ENCODE measurements at regions not wholly inside any gene's neighbourhood (a gene's known extent, or its start where the extent isn't known, plus 50 kb on each side); places are given as distances from the start of the nearest gene placed in this dataset.
"Not testable (repeated sequence)": the region's sequence is repeated elsewhere in the genome, so short reads cannot be mapped to it uniquely, and the experiment has no call there.

DNA sequence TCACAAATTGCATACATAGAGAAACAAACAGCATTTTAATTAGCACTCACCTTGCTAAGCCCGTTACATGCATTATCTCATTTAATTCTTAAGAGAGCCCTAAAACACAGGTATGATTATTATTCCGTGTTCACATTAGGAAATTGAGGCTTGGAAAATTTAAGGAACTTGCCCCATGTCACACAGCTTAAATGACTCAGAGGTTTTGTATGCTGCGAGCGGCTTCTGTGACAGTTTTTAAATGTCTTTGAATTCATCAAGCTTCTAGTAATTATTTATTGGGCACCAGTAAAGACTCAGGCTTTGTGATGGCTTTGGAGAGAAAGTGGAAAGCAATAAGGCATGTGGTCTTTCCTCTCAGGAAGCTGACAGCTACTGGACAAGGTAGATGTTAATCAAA is 166.7 kb upstream of the THBS1 start:
- no peak for DNase-seq

DNA sequence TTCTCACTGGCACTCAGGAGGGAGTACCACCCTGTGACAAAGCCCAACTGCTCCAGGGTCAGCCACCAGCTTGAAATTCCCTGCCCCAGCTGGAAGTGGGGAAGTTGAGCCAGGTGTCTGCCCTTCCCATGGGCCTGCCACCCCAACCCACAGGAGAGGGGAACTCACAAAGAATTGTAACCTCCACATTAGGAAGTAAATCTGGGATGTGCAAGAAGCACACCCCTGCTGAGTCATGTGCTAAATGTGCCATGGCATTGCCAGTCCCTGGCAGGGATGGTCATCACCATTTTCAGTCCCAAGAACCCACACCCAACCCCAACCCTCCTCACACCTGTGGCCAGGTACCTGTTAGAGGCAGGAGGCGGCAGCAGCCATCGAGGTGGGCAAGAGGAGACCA is 165.2 kb upstream of the THBS1 start:
- DNase-seq = no peak

DNA sequence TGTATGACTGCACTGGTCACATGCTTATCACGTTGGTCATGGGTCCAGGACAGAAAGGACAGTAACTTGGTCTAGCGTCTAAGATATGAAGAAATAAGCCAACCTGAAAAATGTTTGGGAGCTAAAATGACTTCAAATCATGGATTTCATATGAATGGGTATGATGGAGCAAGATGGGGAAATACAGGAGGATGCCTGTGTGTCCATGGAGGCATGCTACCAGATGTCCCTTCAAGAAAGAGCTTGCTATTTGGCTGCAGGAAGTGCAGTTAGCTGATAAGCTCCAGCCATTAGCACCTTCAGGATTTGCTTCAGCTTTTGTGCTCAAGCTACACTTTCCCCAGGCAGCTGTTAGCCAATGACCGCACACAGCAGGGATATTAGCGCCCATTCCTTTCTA is 164.6 kb upstream of the THBS1 start:
- DNase-seq = no peak

DNA sequence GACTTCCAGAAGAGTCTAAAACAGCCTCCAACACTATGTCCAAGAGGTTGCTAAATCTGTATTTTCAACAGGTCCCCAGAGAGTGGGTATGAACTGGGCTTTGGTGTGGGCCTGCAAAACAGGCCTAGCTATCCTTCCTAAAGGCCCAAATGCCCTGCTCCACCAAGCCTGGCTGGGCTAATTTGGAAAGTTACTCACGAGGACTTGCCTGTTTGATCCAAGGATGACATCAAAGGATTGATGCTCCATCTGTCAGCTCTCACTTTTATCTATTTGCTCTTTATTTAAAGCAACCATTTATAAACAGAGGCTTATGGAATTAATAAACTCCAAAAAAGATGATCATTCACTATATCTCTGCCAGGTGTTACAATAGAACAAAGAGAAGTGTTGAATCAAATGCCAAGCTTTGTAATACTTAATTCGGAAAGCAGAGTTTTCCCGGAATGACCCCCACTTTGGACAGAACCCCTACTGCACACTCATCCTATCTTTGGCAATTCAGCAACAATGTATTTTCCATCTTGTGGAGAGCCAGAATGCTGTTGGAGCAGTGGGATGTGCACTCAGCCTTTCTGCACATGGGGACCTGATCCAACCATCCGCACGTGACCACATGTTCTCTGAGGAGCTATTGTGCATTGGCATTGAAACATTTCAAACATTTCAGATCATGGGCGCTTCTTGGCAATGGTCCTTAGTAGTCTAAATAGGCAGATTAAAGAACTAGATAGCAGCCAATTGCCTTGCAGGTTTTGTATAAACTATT is 163.3 kb upstream of the THBS1 start:
- no peak for DNase-seq

DNA sequence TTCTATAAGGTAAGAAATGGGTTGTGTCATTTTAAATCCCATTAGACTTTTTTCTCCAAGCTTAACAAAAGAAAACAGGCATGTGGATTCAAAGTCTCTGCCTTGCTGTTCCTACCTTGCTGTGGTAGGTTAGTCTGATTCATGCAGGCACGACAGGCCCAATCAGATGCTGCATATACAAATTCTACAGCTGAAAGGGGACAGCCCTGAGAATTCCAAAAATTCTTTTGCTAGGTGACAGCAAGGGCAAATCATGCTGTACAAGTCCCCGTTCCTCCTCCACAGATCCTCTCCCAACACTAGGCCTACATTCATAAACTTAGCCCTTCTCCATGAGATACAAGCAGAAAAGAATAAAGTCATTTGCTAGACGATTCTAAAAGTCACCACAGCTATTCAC is 161.2 kb upstream of the THBS1 start:
- DNase-seq = no peak

DNA sequence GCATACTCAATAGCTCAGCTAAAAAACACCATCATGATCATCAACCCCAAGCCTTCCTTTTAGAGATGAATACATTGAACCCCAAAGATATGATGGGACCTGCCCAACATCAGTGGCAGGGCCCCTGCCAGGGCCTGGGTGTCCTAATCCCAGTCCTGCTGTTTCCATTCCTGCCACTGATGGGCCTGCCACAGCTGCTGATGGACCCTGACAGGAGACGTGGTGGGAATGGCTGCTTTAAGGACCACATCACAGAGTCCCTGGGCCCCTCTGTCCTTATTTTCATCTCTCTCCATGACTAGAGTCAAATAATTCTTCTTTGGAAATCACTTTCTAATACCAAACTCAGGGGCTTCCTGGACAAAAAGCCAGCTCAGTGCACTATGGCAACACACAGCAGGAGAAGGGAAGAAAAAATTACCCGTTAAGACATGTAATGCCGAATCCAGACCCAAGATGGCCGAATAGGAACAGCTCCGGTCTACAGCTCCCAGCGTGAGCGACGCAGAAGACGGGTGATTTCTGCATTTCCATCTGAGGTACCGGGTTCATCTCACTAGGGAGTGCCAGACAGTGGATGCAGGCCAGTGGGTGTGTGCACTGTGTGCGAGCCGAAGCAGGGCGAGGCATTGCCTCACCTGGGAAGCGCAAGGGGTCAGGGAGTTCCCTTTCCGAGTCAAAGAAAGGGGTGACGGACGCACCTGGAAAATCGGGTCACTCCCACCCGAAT is 160.6 kb upstream of the THBS1 start:
- not testable (repeated sequence) for DNase-seq

DNA sequence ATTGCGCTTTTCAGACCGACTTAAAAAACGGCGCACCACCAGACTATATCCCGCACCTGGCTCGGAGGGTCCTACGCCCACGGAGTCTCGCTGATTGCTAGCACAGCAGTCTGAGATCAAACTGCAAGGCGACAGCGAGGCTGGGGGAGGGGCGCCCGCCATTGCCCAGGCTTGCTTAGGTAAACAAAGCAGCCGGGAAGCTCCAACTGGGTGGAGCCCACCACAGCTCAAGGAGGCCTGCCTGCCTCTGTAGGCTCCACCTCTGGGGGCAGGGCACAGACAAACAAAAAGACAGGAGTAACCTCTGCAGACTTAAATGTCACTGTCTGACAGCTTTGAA is 160.1 kb upstream of the THBS1 start:
- DNase-seq = not testable (repeated sequence)

DNA sequence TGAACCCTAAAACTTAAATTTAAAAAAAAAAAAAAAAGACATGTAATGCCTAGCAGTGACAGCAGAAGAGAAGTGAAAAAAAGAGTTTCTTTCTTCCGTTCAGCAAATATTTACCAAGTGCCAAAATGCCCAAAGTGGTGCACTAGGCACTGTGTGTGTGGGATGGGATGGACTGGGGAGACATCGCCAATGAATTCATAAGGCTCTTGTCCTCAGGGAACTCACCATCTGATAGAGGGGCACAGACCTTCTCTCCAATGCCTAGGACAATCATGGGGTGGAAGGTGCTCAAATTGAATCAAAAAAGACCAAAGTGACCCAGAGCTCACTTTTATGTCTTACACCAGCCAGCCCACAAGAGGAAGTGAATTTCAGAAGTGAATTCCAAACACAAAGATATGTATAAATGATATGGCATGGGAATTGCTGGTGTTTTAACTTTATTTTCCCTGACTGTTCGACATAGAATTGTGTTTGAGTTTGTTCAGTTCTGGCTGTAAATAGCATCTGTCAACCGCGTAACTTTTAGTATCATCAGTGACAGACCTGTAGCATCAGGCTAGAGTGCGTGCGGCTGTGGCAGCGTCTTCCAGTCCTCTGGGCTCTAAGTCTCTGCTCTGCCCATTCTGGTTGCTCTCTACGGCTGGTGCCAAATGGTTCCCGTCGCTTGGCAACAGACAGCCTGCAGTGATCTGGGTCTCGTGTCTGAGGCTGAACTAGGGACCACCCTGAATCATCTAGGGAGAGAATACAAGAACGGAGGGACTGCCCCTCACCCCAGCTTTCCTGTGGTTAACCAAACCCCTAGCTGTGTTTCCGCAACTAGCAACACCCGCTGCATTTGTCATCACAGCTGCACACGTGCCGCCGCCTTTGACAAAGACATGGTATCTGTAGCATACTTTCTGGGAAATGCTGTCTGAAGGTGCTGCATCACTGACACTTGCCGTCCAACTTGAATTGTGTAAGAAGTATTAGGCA is 154.0 kb upstream of the THBS1 start:
- DNase-seq = no peak

DNA sequence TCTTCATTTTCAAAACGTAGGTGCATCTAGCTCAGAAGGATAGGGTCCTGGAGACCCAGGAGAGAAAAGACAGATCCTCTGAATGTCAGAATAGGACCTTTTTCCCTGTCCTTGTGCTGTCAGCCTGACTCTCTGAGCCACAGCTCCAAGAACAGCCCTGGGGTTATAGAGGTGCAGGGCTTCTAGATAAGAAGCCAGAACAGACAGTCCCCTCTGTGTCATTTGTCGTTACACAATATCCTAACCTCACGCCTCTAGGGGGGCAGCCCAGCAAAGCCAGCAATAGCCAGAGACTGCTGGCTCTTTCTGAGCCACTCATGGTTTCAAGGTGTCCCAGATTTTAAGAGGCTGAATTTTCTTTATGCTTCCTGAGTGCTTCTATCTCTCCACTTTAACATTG is 153.2 kb upstream of the THBS1 start:
- no peak for DNase-seq

DNA sequence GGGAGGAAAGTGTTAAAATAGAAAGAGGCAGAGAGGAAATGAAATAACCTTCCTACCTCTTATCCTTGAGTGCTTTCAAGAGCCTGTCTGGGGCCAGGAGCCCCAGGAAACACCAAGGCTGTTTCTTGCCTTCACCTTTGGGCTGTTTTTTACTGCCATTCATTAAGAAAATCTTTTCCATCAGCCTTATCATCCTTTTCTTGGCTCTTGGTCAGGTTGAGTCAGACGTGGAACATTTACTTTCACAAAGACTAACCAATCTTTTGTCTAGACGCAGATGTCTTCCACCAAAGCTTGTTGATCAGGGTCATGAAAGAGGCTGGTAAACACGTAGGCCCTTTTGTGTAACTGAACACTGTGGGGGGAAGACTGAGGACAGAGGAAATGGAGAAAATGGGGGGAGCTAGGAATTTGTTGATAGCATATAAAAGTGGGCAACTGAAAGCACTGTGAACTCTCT is 151.0 kb upstream of the THBS1 start:
- no peak for DNase-seq

DNA sequence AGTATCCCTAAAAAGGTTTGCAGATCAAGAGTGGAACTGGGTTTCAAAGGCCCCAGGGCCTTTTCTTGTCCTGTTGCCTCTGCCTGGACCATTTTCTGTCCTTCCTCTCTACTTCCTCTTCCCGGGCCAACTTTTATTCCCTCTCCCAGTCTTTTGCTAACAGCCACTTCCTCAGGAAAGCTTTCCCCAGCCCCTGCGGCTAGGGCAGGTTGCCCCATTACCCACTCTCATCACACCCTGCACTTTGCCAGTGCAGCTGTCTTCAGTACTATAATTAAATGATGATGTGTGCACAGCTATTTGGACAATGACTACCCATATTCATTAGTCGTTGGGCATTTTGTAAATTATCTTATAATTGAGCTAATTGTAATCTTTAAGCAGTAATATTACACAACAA is 150.5 kb upstream of the THBS1 start:
- DNase-seq = no peak

DNA sequence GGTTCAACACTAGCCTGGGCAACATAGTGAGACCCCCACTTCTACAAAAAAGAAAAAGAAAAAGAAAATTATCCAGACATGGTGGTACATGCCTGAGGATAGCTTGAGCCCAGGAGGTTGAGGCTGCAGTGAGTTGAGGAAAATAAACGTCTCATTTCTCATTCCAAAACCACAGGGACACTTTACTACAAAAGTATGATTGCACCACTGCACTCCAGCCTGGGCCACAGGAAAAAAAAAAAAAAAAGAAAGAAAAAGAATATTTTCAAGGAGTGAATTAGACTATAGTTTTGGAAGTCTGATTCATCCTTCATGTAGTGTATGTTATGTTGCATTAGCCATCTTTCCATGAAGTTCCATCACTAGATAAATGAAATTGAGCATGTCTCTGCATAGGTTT is 149.5 kb upstream of the THBS1 start:
- DNase-seq = no peak

DNA sequence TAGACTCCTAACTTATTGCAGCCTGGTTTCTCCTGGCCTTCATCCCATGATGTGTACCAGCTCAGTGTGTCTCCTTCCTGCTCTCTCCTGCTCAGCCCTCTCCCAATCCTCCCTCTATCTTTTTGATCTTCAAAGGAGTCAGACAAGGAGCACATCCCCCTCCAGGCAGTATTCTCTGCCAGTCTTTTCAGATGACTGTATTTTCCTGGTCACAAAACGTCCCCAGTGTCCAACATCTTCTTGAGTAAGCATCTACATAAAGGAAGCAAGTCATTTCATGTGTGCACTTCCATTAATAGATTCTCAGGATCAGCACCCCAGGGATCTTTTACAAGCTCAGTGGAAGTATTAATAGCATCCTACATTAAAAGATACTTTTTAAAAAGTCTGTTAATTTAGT is 148.9 kb upstream of the THBS1 start:
- DNase-seq = no peak

DNA sequence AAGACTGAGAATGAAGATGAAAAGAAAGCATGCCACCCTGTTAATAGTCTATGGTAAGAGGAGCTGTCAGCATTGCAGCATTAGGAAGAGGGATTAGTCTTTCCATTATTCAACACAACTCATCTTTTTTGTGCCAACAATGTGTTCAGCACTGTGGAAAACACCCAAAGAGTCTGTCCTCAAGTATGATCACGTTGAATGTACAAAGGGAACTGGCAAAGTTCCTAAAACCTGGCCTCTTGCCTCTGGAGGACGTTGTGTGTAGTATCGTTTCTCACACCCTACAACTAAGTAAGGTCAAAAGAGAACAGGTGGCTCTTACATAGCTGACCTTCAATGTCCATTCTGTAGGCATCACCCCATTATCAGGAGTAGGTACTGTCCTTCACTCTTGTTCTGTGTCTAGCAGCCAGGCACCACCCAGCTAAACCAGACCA is 147.9 kb upstream of the THBS1 start:
- no peak for DNase-seq

DNA sequence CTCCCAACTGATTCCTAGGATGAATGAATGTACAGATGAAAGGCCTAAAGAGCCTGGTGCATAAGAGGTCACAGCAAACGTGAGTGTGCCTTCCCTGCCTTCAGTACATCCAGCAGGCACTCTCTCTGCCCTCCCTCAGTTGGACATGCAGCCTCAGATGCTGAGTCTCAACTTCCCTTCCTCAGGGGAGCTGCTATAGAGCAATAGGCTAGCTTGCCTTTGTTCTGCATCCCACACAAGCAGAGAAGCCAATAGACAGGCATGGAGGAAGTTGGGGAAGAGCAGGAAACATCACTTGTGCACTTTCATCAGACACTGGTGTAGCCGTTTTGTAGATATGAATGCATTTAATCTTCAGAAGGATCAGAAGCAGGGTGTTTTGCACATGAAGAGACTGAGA is 147.5 kb upstream of the THBS1 start:
- no peak for DNase-seq

DNA sequence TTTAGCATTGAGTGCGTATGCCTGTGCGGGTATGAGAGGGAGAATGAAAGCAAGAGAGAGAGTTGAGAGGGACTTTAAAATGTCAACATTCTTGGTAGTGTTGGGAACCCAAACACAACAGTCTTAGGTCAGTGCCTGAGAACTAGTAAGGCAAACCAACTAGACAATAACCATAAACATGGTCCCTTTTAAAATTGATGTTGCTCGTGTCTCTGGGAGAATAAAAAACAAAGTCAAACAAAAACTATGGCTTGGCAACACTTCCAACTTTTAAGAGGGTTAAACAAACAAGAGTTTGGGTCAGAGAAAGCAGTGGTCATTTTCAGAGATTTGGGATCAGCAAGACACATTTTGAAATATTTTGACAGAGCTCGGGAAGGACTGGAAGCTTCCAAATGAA is 146.7 kb upstream of the THBS1 start:
- DNase-seq = no peak

DNA sequence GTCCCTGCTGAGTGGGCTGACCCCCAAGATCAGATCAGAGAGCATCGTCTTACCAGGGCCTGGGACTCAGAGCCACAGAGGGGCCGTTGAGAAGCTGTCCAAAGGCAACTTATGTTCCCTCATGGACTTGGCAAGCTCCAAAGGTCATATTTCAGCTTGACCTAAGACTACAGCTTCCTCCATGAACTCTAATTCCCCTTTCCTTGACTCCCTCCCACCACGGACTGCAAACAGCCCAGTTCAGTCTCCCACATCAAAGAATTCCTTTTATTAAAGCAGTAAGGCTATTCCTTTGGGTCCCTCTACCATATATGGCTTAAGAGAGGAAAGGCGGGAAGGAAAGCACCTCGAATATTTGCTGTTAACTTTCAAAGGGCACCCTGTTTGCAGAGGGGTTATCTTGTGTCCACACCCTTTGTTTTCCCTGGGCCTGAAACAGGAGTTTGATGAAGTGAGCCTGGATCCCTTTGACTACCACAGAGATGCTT is 146.1 kb upstream of the THBS1 start:
- no peak for DNase-seq

DNA sequence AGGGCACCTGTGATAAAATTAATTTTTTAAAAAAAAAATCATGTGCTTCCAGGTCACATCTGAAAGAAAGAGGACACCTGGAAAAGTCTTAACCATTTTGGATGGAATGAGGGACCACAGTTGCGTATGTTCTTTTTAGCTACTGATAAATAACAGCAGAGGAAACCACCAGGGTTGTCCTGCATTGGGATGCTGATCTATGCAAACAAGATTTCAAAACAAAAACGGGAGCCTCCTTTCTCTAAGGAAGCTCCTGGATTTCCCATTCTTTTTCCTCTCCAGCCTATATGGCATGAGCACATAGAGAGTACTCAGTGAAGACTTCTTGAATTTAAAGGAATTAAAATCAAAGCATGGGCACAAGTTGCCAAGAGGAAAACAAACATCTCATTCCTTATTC is 145.6 kb upstream of the THBS1 start:
- DNase-seq = no peak

DNA sequence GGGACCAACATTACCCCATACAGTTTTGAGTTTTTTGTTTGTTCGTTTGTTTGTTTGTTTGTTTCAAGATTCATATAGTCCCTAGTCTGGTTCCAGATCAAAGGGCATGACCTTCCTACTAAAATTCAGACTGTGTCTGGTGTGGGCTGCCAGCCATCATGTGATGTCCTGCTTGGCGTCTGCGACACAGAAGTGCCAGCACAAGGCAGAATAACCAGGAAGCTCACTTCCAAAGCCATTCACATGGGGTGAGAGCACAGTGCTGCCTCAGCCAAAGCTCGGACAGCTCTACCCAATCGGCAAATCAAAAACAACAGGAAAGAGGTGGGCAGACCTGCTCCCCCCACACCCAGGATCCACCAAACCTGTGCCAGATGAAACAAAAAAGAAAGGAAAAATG is 142.6 kb upstream of the THBS1 start:
- no peak for DNase-seq

DNA sequence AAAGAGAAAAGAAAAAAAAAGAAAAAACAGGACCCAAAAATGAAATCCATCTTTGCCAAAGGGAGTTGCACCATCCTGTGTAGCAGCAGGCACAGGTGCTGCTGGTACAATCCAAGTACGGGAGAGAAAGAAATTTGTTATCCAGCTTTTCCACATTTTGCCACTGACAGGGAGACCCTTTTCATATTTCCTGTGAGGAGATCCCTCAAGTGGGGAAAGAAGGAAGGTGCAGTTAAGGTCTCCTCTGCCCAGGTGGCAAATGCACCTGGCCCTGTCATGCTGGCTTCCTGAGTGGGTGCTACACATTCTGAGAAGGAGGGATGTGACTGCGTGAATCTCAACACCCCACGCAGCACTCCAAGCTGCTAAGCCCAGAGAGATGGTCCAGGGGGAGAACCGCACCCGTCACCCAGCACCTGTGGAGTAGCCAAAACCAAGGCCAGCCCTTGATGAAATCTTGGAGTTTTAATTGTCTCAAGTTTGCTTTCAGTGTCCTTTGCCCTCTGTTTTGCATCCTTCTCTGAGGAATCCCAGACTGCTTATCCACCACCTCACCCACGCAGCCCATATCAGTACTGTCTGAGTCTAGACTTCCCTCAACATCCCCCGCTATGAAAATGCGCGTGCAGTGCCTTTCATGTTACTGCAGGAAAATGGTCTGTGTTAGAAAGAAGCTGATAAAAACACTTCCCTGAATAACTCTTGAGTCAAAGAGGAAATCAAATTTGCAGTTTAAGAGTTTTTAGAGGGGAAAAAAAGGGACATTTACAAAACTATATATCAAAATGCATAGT is 141.9 kb upstream of the THBS1 start:
- no peak for DNase-seq

DNA sequence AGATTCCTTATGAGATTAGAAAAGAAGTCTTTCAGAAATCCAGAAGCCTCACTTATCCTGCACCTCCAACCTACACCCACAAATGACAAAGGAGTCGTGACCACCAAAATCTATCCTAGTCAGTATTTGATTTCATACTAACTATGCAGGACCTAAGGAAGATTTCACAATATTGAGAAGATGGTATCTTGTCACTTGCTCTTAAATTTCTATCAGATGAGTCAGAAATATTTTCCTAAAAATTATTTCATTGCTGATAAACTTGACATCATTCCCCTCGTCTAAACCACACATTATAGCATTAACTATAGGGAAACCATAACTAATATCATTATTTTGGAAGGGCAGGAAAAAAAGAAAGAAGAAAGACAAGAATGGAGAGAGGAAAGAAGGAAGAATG is 138.0 kb upstream of the THBS1 start:
- no peak for DNase-seq

DNA sequence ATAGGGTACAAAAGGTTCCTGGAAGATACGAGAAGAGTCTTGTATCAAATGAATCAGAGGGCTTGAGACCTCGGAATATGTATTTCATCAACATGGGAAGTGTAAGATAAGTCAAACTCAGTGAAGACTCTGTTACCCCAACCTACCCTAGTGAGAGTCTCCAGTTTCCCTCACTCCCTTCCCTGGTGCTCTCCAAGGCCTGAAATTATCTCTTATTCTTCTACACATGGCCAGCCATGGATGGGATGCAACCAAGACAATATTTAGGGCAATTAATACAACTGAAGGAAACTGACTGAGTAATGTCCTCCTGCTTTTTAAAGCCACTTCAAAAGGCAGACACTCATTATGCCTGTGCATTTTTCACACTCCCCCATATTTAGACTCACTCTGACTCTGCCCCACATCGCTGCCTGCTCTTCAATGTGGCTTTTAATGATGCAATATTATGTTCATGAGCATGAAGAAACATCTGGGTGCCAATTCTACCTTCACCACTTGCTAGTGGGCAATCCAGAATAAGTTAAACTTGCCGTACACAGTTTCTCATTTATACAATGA is 137.1 kb upstream of the THBS1 start:
- DNase-seq = no peak

Measured in NCI-H510A (cell line).